ENCODE measurements at regions not wholly inside any gene's neighbourhood (a gene's known extent, or its start where the extent isn't known, plus 50 kb on each side); places are given as distances from the start of the nearest gene placed in this dataset.

DNA sequence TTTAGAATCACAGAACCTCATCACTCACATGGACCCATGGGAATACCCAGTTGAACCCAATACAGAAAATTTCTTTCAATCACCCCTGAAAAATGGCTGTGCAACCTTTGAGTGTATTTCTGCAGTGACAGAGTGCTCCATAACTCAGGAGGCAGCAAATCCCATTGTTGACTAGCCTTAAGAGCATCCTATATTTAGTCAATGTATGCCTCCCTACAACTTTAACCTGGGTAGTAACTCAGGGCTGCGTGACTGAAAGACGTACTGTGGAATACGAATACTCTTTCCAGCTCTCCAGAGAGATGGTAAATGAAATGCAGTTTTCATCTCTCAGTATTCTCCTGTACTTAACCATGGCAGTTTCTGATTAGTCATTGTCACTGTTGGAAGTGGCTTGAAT, 573.0 kb upstream of the POM121L12 start:
- Histone ChIP-seq H4K5ac (ENCODE audit: low read depth, low read length) (no peak overlapping the region), H3K14ac (replicated peaks; ENCODE audit: low read depth, low read length) (no peak overlapping the region), H2BK120ac (ENCODE audit: low read depth, low read length) (no peak overlapping the region), H2BK5ac (ENCODE audit: low read depth, low read length, poor library complexity, severe bottlenecking) (no peak overlapping the region), H3K36me3 (ENCODE audit: control insufficient read depth, insufficient read depth, low read length) (no peaks in the 10 kb centered on the region), H4K8ac (ENCODE audit: low read depth in 2 of 2, low read length in 2 of 2) (no peak overlapping the region), H3K56ac (ENCODE audit: extremely low read depth, insufficient read depth, low read length) (no peak overlapping the region), H3K4me2 (ENCODE audit: low read depth, low read length) (no peak overlapping the region), H4K20me1 (ENCODE audit: insufficient read depth, low read length) (no peaks in the 10 kb centered on the region), H3K4me3 (ENCODE audit: insufficient read depth, low read depth, low read length) (no peak overlapping the region), H3K79me1 (ENCODE audit: low read depth in 1 of 2, low read length in 2 of 2) (no peaks in the 10 kb centered on the region), H3K18ac (ENCODE audit: low read depth, low read length) (no peak overlapping the region), H2BK15ac (ENCODE audit: low read depth, low read length) (no peak overlapping the region), H3K23ac (ENCODE audit: low read depth, low read length) (no peak overlapping the region), H3K27me3 (ENCODE audit: control insufficient read depth, insufficient read depth, low read length) (no peaks in the 10 kb centered on the region), H3K4ac (ENCODE audit: low read depth, low read length) (no peak overlapping the region), H3K9me3 (ENCODE audit: control insufficient read depth, insufficient read depth, low read length) (peaks cover 16% of the 10 kb centered on the region), H2AK9ac (replicated peaks; ENCODE audit: low read depth, low read length, poor library complexity) (no peak overlapping the region), H2AK5ac (ENCODE audit: low read depth, low read length) (no peak overlapping the region), H4K91ac (ENCODE audit: insufficient read depth, low read depth, low read length) (no peak overlapping the region), H3K27ac (ENCODE audit: insufficient read depth, low read length) (no peak overlapping the region), H3K9me1 (ENCODE audit: insufficient read depth, low read length) (no peaks in the 10 kb centered on the region), H3K9ac (ENCODE audit: low read depth, low read length) (no peak overlapping the region), H2AFZ (replicated peaks; ENCODE audit: low read length, poor library complexity) (no peak overlapping the region), H2BK20ac (ENCODE audit: low read depth, low read length) (no peak overlapping the region), H3K4me1 (ENCODE audit: control insufficient read depth, insufficient read depth, low read length) (no peaks in the 10 kb centered on the region)
- DNase-seq (no peak), ATAC-seq (ENCODE audit: low read depth) (no peak)
- intact Hi-C loops (cut with micrococcal nuclease), result no loop called here
- TF ChIP-seq BHLHE40 (IDR thresholded peaks at IDR 0.05; ENCODE audit: low read depth, low read length), result no peak
- TF ChIP-seq MAZ (IDR thresholded peaks at IDR 0.05; ENCODE audit: borderline replicate concordance, low read depth, low read length), result no peak
- no peak for TF ChIP-seq USF2 (IDR thresholded peaks at IDR 0.05; ENCODE audit: low read depth, low read length)
- TF ChIP-seq CEBPB (IDR thresholded peaks at IDR 0.05; ENCODE audit: low read depth, low read length), result no peak
- TF ChIP-seq FOS (IDR thresholded peaks at IDR 0.05; ENCODE audit: low read depth, low read length), result no peak
- TF ChIP-seq, protein P1, sequence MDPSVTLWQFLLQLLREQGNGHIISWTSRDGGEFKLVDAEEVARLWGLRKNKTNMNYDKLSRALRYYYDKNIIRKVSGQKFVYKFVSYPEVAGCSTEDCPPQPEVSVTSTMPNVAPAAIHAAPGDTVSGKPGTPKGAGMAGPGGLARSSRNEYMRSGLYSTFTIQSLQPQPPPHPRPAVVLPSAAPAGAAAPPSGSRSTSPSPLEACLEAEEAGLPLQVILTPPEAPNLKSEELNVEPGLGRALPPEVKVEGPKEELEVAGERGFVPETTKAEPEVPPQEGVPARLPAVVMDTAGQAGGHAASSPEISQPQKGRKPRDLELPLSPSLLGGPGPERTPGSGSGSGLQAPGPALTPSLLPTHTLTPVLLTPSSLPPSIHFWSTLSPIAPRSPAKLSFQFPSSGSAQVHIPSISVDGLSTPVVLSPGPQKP (IDR thresholded peaks at IDR 0.05; ENCODE audit: borderline replicate concordance, low read depth, low read length), result no peak
- TF ChIP-seq NFE2L2 (IDR thresholded peaks at IDR 0.05; ENCODE audit: low read depth, low read length), result no peak
- TF ChIP-seq SMC3 (IDR thresholded peaks at IDR 0.05; ENCODE audit: low read depth, low read length), result no peak
- TF ChIP-seq RFX5 (IDR thresholded peaks at IDR 0.05; ENCODE audit: low read depth, low read length), result no peak
- no CpG with 5 or more reads among the region's 3 CpGs for WGBS, 2 experiments (ENCODE audit: extremely low coverage in 2 of 2, insufficient read length in 1 of 2)
- ChIA-PET CTCF (no interaction called here), POLR2A (ENCODE audit: unreplicated experiment) (no interaction called here)
- no TSS peak for BruUV-seq (replicated peaks)
- dilution Hi-C loops (cut with HindIII; ENCODE audit: low sequenced_read_pairs, unreplicated experiment), result no loop called here
- in situ Hi-C loops (cut with MboI; ENCODE audit: low sequenced_read_pairs), result no loop called here
